K562 (cell line): ENCODE measurements at regions not wholly inside any gene's neighbourhood (a gene's known extent, or its start where the extent isn't known, plus 50 kb on each side); places are given as distances from the start of the nearest gene placed in this dataset.

ENCODE experiments used
- BCL6 ChIP-seq: fragments of 250-450 bp; sonication (Bioruptor Pico); IDR thresholded peaks from 2 replicates; pipeline ENCODE4 v1.4.0; 2020
- BDP1 ChIP-seq: IDR thresholded peaks from 3 replicates; pipeline ENCODE4 v1.6.1; 2011; ENCODE audit not compliant: insufficient read length, insufficient read depth
- CC2D1A ChIP-seq: fragments of 450-650 bp; IDR thresholded peaks from 2 replicates; pipeline ENCODE4 v1.6.1; 2017; ENCODE audit warnings: mild to moderate bottlenecking
- EP400 ChIP-seq: fragments of 450-650 bp; IDR thresholded peaks from 2 replicates; pipeline ENCODE4 v1.6.1; 2017; ENCODE audit warnings: antibody characterized with exemption, mild to moderate bottlenecking, moderate library complexity
- FOS ChIP-seq: IDR thresholded peaks from 3 replicates; pipeline ENCODE4 v1.6.1; 2011; ENCODE audit not compliant: insufficient read length; ENCODE audit errors: extremely low read depth
- GTF2F1 ChIP-seq: IDR thresholded peaks from 2 replicates; pipeline ENCODE4 v1.6.1; 2011; ENCODE audit warnings: low read depth, low read length, improper control_type of control experiment
- HEY1 ChIP-seq: fragments of 250-450 bp; sonication (Bioruptor Pico); IDR thresholded peaks from 2 replicates; pipeline ENCODE4 v1.5.0; 2020; ENCODE audit warnings: mild to moderate bottlenecking, moderate library complexity, borderline replicate concordance
- LCOR ChIP-seq: sonication (generic); formaldehyde crosslinking; IDR thresholded peaks from 2 replicates; pipeline ENCODE4 v1.8.0; 2022; ENCODE audit warnings: mild to moderate bottlenecking, missing genetic modification reagents
- NBN ChIP-seq: fragments of 450-650 bp; IDR thresholded peaks from 2 replicates; pipeline ENCODE4 v1.6.1; 2016; ENCODE audit warnings: low read depth, mild to moderate bottlenecking
- NFIC ChIP-seq: fragments of 450-650 bp; IDR thresholded peaks from 2 replicates; pipeline ENCODE4 v1.6.1; 2017; ENCODE audit warnings: mild to moderate bottlenecking, inconsistent platforms
- OTX1 ChIP-seq: fragments of 450-650 bp; formaldehyde crosslinking; IDR thresholded peaks from 2 replicates; pipeline ENCODE4 v1.4.0; 2022; ENCODE audit warnings: mild to moderate bottlenecking
- PHF8 ChIP-seq: fragments of 200-600 bp; sonication (generic); IDR thresholded peaks from 2 replicates; pipeline ENCODE4 v1.6.1; 2012; ENCODE audit warnings: mixed run types, mild to moderate bottlenecking, inconsistent platforms, low read length, moderate library complexity, borderline replicate concordance
- TCFL5 ChIP-seq: fragments of 250-450 bp; sonication (Bioruptor Pico); conservative IDR thresholded peaks from 2 replicates; pipeline ENCODE4 v1.6.1; 2021; ENCODE audit warnings: mild to moderate bottlenecking, moderate library complexity, matching md5 sums
- XRCC5 ChIP-seq: fragments of 200-400 bp; formaldehyde crosslinking; IDR thresholded peaks from 2 replicates; pipeline ENCODE4 v1.6.1; 2017; ENCODE audit warnings: low read depth, mild to moderate bottlenecking, low read length
- ZC3H8 ChIP-seq: fragments of 450-650 bp; IDR thresholded peaks from 2 replicates; pipeline ENCODE4 v1.6.1; 2017
- ZNF140 ChIP-seq: fragments of 250-450 bp; sonication (Bioruptor Pico); IDR thresholded peaks from 2 replicates; pipeline ENCODE4 v1.8.0; 2021; ENCODE audit warnings: moderate library complexity, mild to moderate bottlenecking, inconsistent platforms
- TF ChIP-seq, protein P1 (sequence below): fragments of 250-450 bp; sonication (Bioruptor Pico); IDR thresholded peaks from 2 replicates; pipeline ENCODE4 v1.4.0; 2020; ENCODE audit warnings: borderline replicate concordance
- TF ChIP-seq, protein P2 (sequence below): fragments of 450-650 bp; IDR thresholded peaks from 2 replicates; pipeline ENCODE4 v1.6.1; 2018; ENCODE audit warnings: mild to moderate bottlenecking, low read depth; ENCODE audit not compliant: partially characterized antibody
- TF ChIP-seq, protein P3 (sequence below): sonication (generic); formaldehyde crosslinking; IDR thresholded peaks from 2 replicates; pipeline ENCODE4 v1.8.0; 2022; ENCODE audit warnings: mild to moderate bottlenecking, low read depth, missing genetic modification reagents

DNA sequence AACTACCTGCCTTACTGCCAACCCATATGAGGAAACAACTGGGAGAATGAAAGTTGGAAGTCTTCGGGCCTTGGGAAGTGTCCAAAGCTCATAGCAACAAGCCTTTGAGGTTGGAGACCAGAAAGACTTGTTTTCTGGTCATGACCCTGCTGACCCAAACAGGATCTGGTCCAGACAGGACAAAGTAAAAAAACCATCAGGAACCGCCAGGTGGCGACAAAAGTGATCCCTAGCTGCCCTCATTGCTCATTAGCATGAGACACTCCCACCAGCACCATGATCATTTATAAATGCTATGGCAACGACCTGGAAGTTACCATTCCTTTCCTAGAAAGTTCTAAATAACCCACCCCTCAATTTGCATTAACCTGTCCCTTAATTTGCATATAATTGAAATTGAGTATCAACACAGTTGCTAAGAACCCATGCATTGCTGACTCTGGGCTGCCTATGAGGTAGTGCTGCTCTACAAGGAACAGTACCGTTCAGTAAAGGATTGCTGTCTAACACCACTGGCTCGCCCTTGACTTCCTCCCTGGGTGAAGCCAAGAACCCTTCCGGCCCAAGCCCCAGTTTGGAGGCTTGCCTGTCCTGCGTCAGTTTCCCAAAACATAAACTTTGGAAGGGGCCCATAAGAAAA is 89.0 kb downstream of the URB2 start (continued):
- TF ChIP-seq ZC3H8: no peak
- TF ChIP-seq, protein P1, sequence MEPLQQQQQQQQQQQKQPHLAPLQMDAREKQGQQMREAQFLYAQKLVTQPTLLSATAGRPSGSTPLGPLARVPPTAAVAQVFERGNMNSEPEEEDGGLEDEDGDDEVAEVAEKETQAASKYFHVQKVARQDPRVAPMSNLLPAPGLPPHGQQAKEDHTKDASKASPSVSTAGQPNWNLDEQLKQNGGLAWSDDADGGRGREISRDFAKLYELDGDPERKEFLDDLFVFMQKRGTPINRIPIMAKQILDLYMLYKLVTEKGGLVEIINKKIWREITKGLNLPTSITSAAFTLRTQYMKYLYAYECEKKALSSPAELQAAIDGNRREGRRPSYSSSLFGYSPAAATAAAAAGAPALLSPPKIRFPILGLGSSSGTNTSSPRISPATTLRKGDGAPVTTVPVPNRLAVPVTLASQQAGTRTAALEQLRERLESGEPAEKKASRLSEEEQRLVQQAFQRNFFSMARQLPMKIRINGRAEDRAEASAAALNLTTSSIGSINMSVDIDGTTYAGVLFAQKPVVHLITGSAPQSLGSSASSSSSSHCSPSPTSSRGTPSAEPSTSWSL (CRISPR knock-in tag): no peak
- TF ChIP-seq CC2D1A: peak; percentile 21; the same call in 1 of the 2 replicates
- TF ChIP-seq FOS: no peak
- TF ChIP-seq NBN: no peak
- no peak for TF ChIP-seq EP400
- no peak for TF ChIP-seq TCFL5
- TF ChIP-seq XRCC5: 0 out of 2 replicates have a peak, but pooled peaks have one; percentile 2
- TF ChIP-seq LCOR (CRISPR knock-in tag): no peak
- TF ChIP-seq BDP1: no peak
- no peak for TF ChIP-seq ZNF140 (CRISPR knock-in tag)
- TF ChIP-seq, protein P2, sequence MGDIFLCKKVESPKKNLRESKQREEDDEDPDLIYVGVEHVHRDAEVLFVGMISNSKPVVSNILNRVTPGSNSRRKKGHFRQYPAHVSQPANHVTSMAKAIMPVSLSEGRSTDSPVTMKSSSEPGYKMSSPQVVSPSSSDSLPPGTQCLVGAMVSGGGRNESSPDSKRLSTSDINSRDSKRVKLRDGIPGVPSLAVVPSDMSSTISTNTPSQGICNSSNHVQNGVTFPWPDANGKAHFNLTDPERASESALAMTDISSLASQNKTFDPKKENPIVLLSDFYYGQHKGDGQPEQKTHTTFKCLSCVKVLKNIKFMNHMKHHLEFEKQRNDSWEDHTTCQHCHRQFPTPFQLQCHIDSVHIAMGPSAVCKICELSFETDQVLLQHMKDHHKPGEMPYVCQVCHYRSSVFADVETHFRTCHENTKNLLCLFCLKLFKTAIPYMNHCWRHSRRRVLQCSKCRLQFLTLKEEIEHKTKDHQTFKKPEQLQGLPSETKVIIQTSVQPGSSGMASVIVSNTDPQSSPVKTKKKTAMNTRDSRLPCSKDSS: no peak
- TF ChIP-seq GTF2F1: no peak
- no peak for TF ChIP-seq NFIC
- TF ChIP-seq BCL6: no peak
- TF ChIP-seq, protein P3, sequence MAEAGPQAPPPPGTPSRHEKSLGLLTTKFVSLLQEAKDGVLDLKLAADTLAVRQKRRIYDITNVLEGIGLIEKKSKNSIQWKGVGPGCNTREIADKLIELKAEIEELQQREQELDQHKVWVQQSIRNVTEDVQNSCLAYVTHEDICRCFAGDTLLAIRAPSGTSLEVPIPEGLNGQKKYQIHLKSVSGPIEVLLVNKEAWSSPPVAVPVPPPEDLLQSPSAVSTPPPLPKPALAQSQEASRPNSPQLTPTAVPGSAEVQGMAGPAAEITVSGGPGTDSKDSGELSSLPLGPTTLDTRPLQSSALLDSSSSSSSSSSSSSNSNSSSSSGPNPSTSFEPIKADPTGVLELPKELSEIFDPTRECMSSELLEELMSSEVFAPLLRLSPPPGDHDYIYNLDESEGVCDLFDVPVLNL: no peak
- TF ChIP-seq HEY1 (CRISPR knock-in tag): no peak
- no peak for TF ChIP-seq OTX1
- no peak for TF ChIP-seq PHF8
